ENCODE measurements at regions not wholly inside any gene's neighbourhood (a gene's known extent, or its start where the extent isn't known, plus 50 kb on each side); places are given as distances from the start of the nearest gene placed in this dataset.

DNA sequence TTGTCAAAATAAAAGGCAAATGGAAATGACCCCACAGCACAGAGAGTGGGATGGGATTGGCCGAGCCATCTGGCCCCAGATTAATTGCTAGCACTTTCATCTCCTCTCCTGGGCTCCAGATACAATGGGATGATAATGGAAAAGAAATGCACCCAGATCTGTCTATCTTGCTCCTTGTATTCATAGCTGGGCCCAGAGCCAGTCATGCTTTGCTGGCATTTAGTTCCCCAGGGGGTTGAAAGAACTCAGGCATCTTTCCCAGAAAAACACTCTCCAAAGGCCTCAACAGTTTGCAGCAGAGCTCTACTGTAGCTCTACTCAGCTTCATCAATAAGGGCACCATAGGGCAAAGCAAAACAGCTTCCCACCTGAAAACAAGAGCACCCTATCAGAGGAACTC is 116.0 kb upstream of the FOXA2 start:
- Histone ChIP-seq H3K9ac (ENCODE audit: low read length) (no peak overlapping the region), H3K36me3 (ENCODE audit: low read length) (no peaks in the 10 kb centered on the region), H3K9me2 (replicated peaks; ENCODE audit: insufficient read depth, low read length) (no peaks in the 10 kb centered on the region), H3K4me2 (ENCODE audit: low read depth, low read length, poor library complexity, severe bottlenecking) (no peak overlapping the region), H3K27ac (ENCODE audit: low read depth, low read length) (no peak overlapping the region), H2AFZ (ENCODE audit: low read depth, low read length, severe bottlenecking) (no peak overlapping the region), H3K27me3 (ENCODE audit: low read length) (no peaks in the 10 kb centered on the region), H3K9me3 (ENCODE audit: insufficient read depth, low read length) (no peaks in the 10 kb centered on the region), H4K20me1 (ENCODE audit: low read depth, low read length) (no peaks in the 10 kb centered on the region), H3F3A (ENCODE audit: insufficient read depth) (no peaks in the 10 kb centered on the region), H3K79me2 (ENCODE audit: insufficient read depth, low read length) (no peaks in the 10 kb centered on the region), H3K4me3 (ENCODE audit: insufficient read depth, low read length, poor library complexity, severe bottlenecking) (no peak overlapping the region)
- TF ChIP-seq EZH2phosphoT487 (conservative IDR thresholded peaks at IDR 0.05; ENCODE audit: low read length) = no peak
- TF ChIP-seq, protein P1, sequence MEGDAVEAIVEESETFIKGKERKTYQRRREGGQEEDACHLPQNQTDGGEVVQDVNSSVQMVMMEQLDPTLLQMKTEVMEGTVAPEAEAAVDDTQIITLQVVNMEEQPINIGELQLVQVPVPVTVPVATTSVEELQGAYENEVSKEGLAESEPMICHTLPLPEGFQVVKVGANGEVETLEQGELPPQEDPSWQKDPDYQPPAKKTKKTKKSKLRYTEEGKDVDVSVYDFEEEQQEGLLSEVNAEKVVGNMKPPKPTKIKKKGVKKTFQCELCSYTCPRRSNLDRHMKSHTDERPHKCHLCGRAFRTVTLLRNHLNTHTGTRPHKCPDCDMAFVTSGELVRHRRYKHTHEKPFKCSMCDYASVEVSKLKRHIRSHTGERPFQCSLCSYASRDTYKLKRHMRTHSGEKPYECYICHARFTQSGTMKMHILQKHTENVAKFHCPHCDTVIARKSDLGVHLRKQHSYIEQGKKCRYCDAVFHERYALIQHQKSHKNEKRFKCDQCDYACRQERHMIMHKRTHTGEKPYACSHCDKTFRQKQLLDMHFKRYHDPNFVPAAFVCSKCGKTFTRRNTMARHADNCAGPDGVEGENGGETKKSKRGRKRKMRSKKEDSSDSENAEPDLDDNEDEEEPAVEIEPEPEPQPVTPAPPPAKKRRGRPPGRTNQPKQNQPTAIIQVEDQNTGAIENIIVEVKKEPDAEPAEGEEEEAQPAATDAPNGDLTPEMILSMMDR (IDR thresholded peaks at IDR 0.05; ENCODE audit: insufficient read depth, low read length, poor library complexity, severe bottlenecking) = no peak

DNA sequence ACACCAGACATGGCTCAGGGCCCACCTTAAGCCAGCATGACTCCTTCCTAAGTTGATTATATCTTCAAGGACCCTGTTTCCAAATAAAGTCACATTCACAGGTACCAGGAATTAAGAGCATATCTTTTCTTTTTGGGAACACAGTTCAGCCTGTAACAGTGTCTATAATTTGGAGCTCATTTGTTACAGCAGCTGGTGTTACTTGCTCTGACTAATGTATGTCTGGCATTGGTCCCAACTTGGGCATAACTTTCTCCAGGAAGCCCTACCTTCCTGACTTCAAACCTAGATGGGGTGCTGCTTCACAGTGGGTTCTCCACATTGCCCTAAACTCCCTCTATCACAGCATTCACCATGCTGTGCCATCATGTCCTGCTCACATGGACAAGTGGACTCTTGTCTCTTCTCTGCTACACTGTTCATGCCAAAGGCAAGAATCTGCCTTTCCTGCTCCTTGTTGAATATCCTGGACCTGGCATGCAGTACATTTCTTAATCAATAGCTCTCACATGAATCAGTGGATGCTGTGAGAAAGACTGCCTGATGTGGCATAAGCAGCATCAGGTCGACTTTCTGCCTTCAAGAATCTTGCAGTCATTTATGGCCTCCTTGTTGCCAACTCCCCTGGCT is 117.4 kb upstream of the FOXA2 start:
- Histone ChIP-seq H3K9me2 (replicated peaks; ENCODE audit: insufficient read depth, low read length) (no peaks in the 10 kb centered on the region), H3K9ac (ENCODE audit: low read length) (no peak overlapping the region), H3K79me2 (ENCODE audit: insufficient read depth, low read length) (no peaks in the 10 kb centered on the region), H3K36me3 (ENCODE audit: low read length) (no peaks in the 10 kb centered on the region), H3F3A (ENCODE audit: insufficient read depth) (no peaks in the 10 kb centered on the region), H2AFZ (ENCODE audit: low read depth, low read length, severe bottlenecking) (no peak overlapping the region), H3K4me2 (ENCODE audit: low read depth, low read length, poor library complexity, severe bottlenecking) (no peak overlapping the region), H4K20me1 (ENCODE audit: low read depth, low read length) (no peaks in the 10 kb centered on the region), H3K4me3 (ENCODE audit: insufficient read depth, low read length, poor library complexity, severe bottlenecking) (no peak overlapping the region), H3K27me3 (ENCODE audit: low read length) (no peaks in the 10 kb centered on the region), H3K9me3 (ENCODE audit: insufficient read depth, low read length) (no peaks in the 10 kb centered on the region), H3K27ac (ENCODE audit: low read depth, low read length) (no peak overlapping the region)
- no peak for TF ChIP-seq EZH2phosphoT487 (conservative IDR thresholded peaks at IDR 0.05; ENCODE audit: low read length)
- TF ChIP-seq, protein P1 (IDR thresholded peaks at IDR 0.05; ENCODE audit: insufficient read depth, low read length, poor library complexity, severe bottlenecking) = no peak

DNA sequence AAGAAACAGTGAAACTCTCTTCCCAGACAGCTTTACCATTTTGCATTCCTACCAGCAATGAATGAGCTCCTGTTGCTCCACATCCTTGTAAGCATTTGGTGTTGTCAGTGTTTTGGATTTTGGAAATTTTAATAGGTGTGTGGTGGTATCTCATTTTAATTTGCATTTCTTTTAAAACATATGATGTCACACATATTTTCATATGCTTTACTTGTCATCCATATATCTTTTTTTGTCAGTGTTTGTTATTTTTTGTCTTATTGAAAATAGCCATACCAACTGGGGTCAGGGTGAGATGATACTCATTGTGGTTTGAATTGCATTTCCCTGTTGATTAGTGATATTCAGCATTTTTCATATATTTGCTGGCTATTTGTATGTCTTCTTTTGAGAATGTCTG is 119.5 kb upstream of the FOXA2 start:
- no peaks in the 10 kb centered on the region for H3K27me3 ChIP-seq (ENCODE audit: low read length)
- no peaks in the 10 kb centered on the region for H3K9me2 ChIP-seq (replicated peaks; ENCODE audit: insufficient read depth, low read length)
- H3K4me2 ChIP-seq (ENCODE audit: low read depth, low read length, poor library complexity, severe bottlenecking) = no peak overlapping the region
- TF ChIP-seq EZH2phosphoT487 (conservative IDR thresholded peaks at IDR 0.05; ENCODE audit: low read length) = no peak
- TF ChIP-seq, protein P1 (IDR thresholded peaks at IDR 0.05; ENCODE audit: insufficient read depth, low read length, poor library complexity, severe bottlenecking) = no peak
- no peaks in the 10 kb centered on the region for H3K9me3 ChIP-seq (ENCODE audit: insufficient read depth, low read length)
- no peaks in the 10 kb centered on the region for H3F3A ChIP-seq (ENCODE audit: insufficient read depth)
- H3K4me3 ChIP-seq (ENCODE audit: insufficient read depth, low read length, poor library complexity, severe bottlenecking) = no peak overlapping the region
- no peaks in the 10 kb centered on the region for H3K36me3 ChIP-seq (ENCODE audit: low read length)
- no peaks in the 10 kb centered on the region for H3K79me2 ChIP-seq (ENCODE audit: insufficient read depth, low read length)
- H4K20me1 ChIP-seq (ENCODE audit: low read depth, low read length) = no peaks in the 10 kb centered on the region
- H3K27ac ChIP-seq (ENCODE audit: low read depth, low read length) = no peak overlapping the region
- H3K9ac ChIP-seq (ENCODE audit: low read length) = no peak overlapping the region
- no peak overlapping the region for H2AFZ ChIP-seq (ENCODE audit: low read depth, low read length, severe bottlenecking)

Data from SU-DHL-6 (cell line).